Nephron (organoid): ENCODE measurements at regions not wholly inside any gene's neighbourhood (a gene's known extent, or its start where the extent isn't known, plus 50 kb on each side); places are given as distances from the start of the nearest gene placed in this dataset.

ENCODE experiments used
- H3K27ac Mint-ChIP-seq, 3 experiments: 2 replicates each; pipeline ENCODE4 v1.8.0; 2020; ENCODE audit warnings: mixed read lengths in 3 of 3, mild to moderate bottlenecking in 2 of 3, moderate library complexity in 1 of 3
- H3K27me3 Mint-ChIP-seq: 2 replicates; pipeline ENCODE4 v1.8.0; 2021; ENCODE audit warnings: low read depth, mild to moderate bottlenecking, moderate library complexity, mixed read lengths
- H3K36me3 Mint-ChIP-seq: 2 replicates; pipeline ENCODE4 v1.8.0; 2020; ENCODE audit warnings: low read depth, mixed read lengths
- H3K4me1 Mint-ChIP-seq: 2 replicates; pipeline ENCODE4 v1.8.0; 2020; ENCODE audit warnings: mixed read lengths
- H3K4me3 Mint-ChIP-seq, 3 experiments: 2 replicates each; pipeline ENCODE4 v1.8.0; 2020; ENCODE audit warnings: mild to moderate bottlenecking in 3 of 3, mixed read lengths in 3 of 3, moderate library complexity in 2 of 3
- H3K9me3 Mint-ChIP-seq: 2 replicates; pipeline ENCODE4 v1.8.0; 2020; ENCODE audit warnings: mixed read lengths
- TF ChIP-seq, protein P1 (sequence below), 3 experiments: fragments of 200-600 bp; sonication (generic); IDR thresholded peaks; one replicate each; pipeline ENCODE4 v1.5.0; 2021; ENCODE audit warnings: antibody characterized with exemption in 3 of 3; ENCODE audit not compliant: unreplicated experiment in 3 of 3

DNA sequence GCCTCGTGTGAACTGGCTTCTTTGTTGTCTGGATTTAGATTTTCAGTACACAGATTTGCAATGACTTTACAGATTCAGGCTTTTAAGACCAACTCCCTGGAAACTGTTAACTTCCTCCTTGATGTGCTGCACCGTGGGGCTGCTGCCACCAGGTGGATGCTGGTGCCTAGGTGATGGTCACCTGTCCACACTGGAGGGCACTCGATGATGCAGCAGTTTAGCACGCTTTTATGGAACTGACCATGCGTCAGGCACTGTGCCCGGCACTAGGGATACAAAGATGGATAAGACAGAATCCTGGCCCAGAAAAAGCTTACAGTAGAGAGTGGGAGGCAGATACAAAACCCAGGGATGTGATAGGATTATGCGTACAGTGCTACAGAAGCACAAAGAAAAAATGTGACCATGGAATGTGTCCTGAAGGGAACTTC lies 180.7 kb downstream of the CEP135 start:
- Mint-ChIP-seq H3K9me3 (no peaks in the 10 kb centered on the region), H3K4me3 (no peak overlapping the region)
- TF ChIP-seq, protein P1, sequence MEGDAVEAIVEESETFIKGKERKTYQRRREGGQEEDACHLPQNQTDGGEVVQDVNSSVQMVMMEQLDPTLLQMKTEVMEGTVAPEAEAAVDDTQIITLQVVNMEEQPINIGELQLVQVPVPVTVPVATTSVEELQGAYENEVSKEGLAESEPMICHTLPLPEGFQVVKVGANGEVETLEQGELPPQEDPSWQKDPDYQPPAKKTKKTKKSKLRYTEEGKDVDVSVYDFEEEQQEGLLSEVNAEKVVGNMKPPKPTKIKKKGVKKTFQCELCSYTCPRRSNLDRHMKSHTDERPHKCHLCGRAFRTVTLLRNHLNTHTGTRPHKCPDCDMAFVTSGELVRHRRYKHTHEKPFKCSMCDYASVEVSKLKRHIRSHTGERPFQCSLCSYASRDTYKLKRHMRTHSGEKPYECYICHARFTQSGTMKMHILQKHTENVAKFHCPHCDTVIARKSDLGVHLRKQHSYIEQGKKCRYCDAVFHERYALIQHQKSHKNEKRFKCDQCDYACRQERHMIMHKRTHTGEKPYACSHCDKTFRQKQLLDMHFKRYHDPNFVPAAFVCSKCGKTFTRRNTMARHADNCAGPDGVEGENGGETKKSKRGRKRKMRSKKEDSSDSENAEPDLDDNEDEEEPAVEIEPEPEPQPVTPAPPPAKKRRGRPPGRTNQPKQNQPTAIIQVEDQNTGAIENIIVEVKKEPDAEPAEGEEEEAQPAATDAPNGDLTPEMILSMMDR (IDR thresholded peaks at IDR 0.05; ENCODE audit: unreplicated experiment in 3 of 3), result peak in 2 of 3 experiments; percentile 12 to 21

DNA sequence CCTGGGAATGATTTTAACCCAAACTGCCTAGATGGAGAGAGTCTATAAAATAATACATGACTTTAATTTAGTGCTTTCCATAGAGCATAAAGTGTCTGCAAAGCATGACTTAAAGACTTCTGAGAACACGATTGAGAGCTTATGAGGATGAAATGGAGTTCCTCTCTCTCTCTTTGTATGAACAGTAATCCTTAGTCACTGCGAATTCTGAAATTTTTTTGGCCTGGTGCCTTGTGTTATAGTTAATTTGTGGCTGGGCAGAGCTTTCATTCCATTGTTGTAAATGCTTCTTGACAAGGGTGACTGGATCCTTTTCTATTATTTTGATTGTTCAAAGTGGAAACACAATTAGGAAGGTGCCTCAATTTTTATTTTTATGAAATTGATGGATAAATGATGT lies 179.5 kb downstream of the CEP135 start:
- H3K4me3 Mint-ChIP-seq, result peak overlapping the region in 2 of 3 experiments; percentile 24 to 34
- H3K27me3 Mint-ChIP-seq, result no peaks in the 10 kb centered on the region
- H3K4me1 Mint-ChIP-seq, result peaks cover 45% of the 10 kb centered on the region
- H3K9me3 Mint-ChIP-seq, result no peaks in the 10 kb centered on the region
- TF ChIP-seq, protein P1 (IDR thresholded peaks at IDR 0.05; ENCODE audit: unreplicated experiment in 3 of 3), result no peak
- H3K36me3 Mint-ChIP-seq, result peaks cover 5% of the 10 kb centered on the region
- peak overlapping the region; percentile 96 to 98 (median 97) for H3K27ac Mint-ChIP-seq

More for the DNA sequence above, 180.7 kb downstream of the CEP135 start:
- peak overlapping the region; percentile 17 to 55 (median 53) for H3K27ac Mint-ChIP-seq
- peaks cover 54% of the 10 kb centered on the region for H3K4me1 Mint-ChIP-seq
- H3K27me3 Mint-ChIP-seq, result no peaks in the 10 kb centered on the region
- peaks cover 5% of the 10 kb centered on the region for H3K36me3 Mint-ChIP-seq

DNA sequence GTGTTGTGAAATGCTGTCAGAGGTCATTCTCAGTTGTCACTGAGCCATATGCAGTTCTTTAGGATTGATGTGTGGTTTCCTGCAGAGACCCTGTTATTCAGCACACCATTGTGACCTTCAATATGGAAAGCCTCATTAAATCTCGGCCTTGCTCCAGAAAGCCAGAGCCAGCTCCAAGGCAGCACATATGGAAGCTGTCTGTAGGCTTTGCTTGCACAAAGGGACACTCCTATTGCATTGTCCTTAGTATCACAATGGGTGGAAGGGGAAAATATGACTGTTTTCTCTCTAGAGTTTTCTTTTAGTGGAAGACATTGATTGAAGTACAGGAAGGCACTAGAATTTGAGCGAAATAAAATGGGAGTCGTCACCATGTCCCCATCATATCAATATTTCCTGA lies 179.0 kb downstream of the CEP135 start:
- no peaks in the 10 kb centered on the region for H3K9me3 Mint-ChIP-seq
- peaks cover 44% of the 10 kb centered on the region for H3K4me1 Mint-ChIP-seq
- H3K36me3 Mint-ChIP-seq, result peaks cover 5% of the 10 kb centered on the region
- no peaks in the 10 kb centered on the region for H3K27me3 Mint-ChIP-seq
- peak overlapping the region; percentile 96 to 98 (median 97) for H3K27ac Mint-ChIP-seq
- H3K4me3 Mint-ChIP-seq, result peak overlapping the region in 2 of 3 experiments; percentile 24 to 34
- TF ChIP-seq, protein P1 (IDR thresholded peaks at IDR 0.05; ENCODE audit: unreplicated experiment in 3 of 3), result no peak

DNA sequence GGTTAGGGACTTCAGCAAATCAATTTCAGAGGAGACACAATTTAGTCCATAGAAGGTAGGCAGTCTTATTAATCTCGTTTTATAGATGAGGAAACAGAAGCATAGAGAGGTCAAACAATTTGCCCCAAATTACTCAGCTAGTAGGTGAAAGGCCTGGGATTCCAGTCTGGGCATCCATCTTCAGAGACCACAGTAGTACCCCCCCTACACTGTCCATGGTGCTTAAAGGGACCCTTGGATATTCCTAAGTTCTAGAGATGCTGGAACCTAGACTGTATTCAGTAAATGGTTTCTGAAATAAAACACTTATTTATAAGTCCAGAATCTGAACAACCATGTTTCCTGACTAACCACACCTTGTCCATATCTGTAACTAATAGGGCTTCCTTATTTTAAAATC lies 174.8 kb downstream of the CEP135 start:
- Mint-ChIP-seq H3K9me3 (no peaks in the 10 kb centered on the region), H3K27ac (no peak overlapping the region), H3K4me3 (no peak overlapping the region), H3K27me3 (no peaks in the 10 kb centered on the region), H3K36me3 (peaks cover 8% of the 10 kb centered on the region), H3K4me1 (peaks cover 22% of the 10 kb centered on the region)
- TF ChIP-seq, protein P1 (IDR thresholded peaks at IDR 0.05; ENCODE audit: unreplicated experiment in 3 of 3), result no peak

DNA sequence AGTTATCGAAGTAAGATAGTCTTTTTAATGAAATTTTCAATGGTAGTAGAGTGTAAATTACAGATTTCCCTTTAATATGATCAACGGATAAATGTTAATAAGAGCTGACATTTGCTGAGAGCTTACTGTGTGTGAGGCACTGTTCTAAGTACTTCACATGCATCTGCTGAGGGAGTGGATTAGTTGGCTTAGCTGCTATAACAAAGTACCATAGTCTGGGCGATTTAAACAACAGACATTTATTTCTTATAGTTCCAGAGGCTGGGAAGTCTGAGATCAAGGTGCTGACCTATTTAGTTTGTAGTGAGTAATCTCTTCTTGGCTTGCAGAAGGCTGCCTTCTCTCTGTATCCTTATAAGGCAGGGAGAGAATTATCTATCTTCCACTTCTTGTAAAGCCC lies 174.3 kb downstream of the CEP135 start:
- no peaks in the 10 kb centered on the region for H3K9me3 Mint-ChIP-seq
- H3K36me3 Mint-ChIP-seq, result peaks cover 11% of the 10 kb centered on the region
- no peaks in the 10 kb centered on the region for H3K27me3 Mint-ChIP-seq
- TF ChIP-seq, protein P1 (IDR thresholded peaks at IDR 0.05; ENCODE audit: unreplicated experiment in 3 of 3), result no peak
- H3K27ac Mint-ChIP-seq, result no peak overlapping the region
- H3K4me1 Mint-ChIP-seq, result peaks cover 17% of the 10 kb centered on the region
- H3K4me3 Mint-ChIP-seq, result no peak overlapping the region

DNA sequence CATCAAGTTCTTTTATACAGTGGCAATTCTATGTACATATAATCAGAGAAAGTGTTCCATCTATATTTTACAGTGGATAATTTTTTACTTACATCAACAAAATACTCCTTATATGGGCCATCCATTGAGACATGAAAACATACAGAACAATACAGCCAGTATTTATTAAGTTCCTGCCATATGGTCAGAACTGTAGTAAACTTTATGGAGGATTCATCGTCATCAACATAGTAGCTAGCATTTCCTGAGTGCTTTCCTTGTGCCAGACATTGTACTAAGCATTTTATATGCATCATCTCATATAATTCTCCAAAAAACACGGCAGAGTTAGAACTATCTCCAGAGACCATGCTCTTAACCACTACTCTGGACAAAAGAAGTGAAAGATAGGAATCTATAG lies 170.1 kb downstream of the CEP135 start:
- H3K36me3 Mint-ChIP-seq, result peaks cover 11% of the 10 kb centered on the region
- H3K4me1 Mint-ChIP-seq, result peaks cover 14% of the 10 kb centered on the region
- TF ChIP-seq, protein P1 (IDR thresholded peaks at IDR 0.05; ENCODE audit: unreplicated experiment in 3 of 3), result no peak
- H3K9me3 Mint-ChIP-seq, result no peaks in the 10 kb centered on the region
- H3K27ac Mint-ChIP-seq, result peak overlapping the region in 1 of 3 experiments; percentile 22
- no peaks in the 10 kb centered on the region for H3K27me3 Mint-ChIP-seq
- no peak overlapping the region for H3K4me3 Mint-ChIP-seq
